Heart left ventricle (tissue), 16 donors: ENCODE measurements at regions not wholly inside any gene's neighbourhood (a gene's known extent, or its start where the extent isn't known, plus 50 kb on each side); places are given as distances from the start of the nearest gene placed in this dataset.
"Not testable (repeated sequence)": the region's sequence is repeated elsewhere in the genome, so short reads cannot be mapped to it uniquely, and the experiment has no call there.

Experiments
- ATAC-seq, 4 donors: fragments of 200-7000 bp; cut with Tn5 transposase; one replicate each; pipeline ENCODE4 v1.9.1; 2020 to 2022; ENCODE audit warnings: moderate library complexity in 4 of 4, mild to moderate bottlenecking in 3 of 4, moderate number of reproducible peaks in 1 of 4
- DNase-seq, 5 donors: peaks; one replicate each; pipeline ENCODE4 v3.0.0-alpha.2; 2020
- H3K27ac ChIP-seq, 12 donors: fragments of 200-600 bp; sonication (generic) in 4 of 12; one replicate each; pipeline versions ENCODE4 v1.5.0 to v1.8.0; 2016 to 2022; ENCODE audit warnings: mild to moderate bottlenecking in 2 of 12
- H3K27me3 ChIP-seq, 9 donors: fragments of 200-600 bp; sonication (generic) in 2 of 9; one replicate each; pipeline versions ENCODE4 v1.5.1 to v1.8.0; 2016 to 2022; ENCODE audit warnings: mild to moderate bottlenecking in 3 of 9
- H3K36me3 ChIP-seq, 9 donors: fragments of 200-600 bp; sonication (generic) in 2 of 9; one replicate each; pipeline versions ENCODE4 v1.5.0 to v1.8.0; 2018 to 2022; ENCODE audit warnings: mild to moderate bottlenecking in 2 of 9
- H3K4me1 ChIP-seq, 12 donors: fragments of 200-600 bp; sonication (generic) in 4 of 12; one replicate each; pipeline versions ENCODE4 v1.5.0 to v1.8.0; 2016 to 2022; ENCODE audit warnings: mild to moderate bottlenecking in 3 of 12
- H3K4me3 ChIP-seq, 12 donors: fragments of 200-600 bp; sonication (generic) in 4 of 12; one replicate each; pipeline versions ENCODE4 v1.5.0 to v1.8.0; 2017 to 2022; ENCODE audit warnings: mild to moderate bottlenecking in 9 of 12, moderate library complexity in 4 of 12
- H3K9me3 ChIP-seq, 12 donors: fragments of 200-600 bp; sonication (generic) in 4 of 12; one replicate each; pipeline versions ENCODE4 v1.5.0 to v1.8.0; 2016 to 2022; ENCODE audit warnings: mild to moderate bottlenecking in 1 of 12
- CTCF ChIP-seq, 12 donors: fragments of 200-600 bp; sonication (generic) in 4 of 12; IDR thresholded peaks; one replicate each; pipeline versions ENCODE4 v1.5.0 to v1.8.0; 2018 to 2022; ENCODE audit warnings: antibody characterized with exemption in 12 of 12, mild to moderate bottlenecking in 5 of 12
- POLR2A ChIP-seq, 2 donors: fragments of 450-650 bp; IDR thresholded peaks; one replicate each; pipeline ENCODE4 v1.6.1; 2017; ENCODE audit warnings: antibody characterized with exemption in 2 of 2, mild to moderate bottlenecking in 2 of 2, moderate library complexity in 2 of 2
- WGBS, 4 donors: extraction: QIAGEN DNeasy Blood & Tissue Kit in 2 of 4; methylation state at CpG; one replicate each; pipeline versions ENCODE4 v1.1.5 to v1.1.7; 2013 to 2018; 5-methylcytosine and 5-hydroxymethylcytosine counted together
- intact Hi-C, 10 donors: fragments of 100-400 bp; cut with DNase I; formaldehyde crosslinking; loops; one replicate each; pipeline versions ENCODE4 v1.11.1 to v1.14.2; 2022
- donor health status: ischemic (EF 13 %, LVEDD 7.1; RV severe dilation, severe dysfunction).
- donor health status: healthy with polysubstance abuse.
- donor health status: DM: no; HTN: yes; CAD: no.
- donor health status: DM: no; HTN: no; CAD: no.
- donor health status: ischemic (EF 25% LVEDD 6.9; RV normal size, moderate dysfunction).
- donor health status: ischemic (EF 25% LVEDD 5.7; RV mildly dilated, moderate dysfunction).
- donor health status: healthy.
- donor health status: DM: yes; HTN: yes; CAD: no.
- donor health status: ischemic (EF 35%, LVEDD 5.7; RV mildly dilated, moderate dysfunction).
- donor health status: nonischemic (EF 11% LVEDD 7.7; RV severe dilation, severe dysfunction).
- donor health status: DM: yes; HTN: yes; CAD: no.
- donor health status: PGD.
- donor health status: ischemic (EF 29% LVEDD 5.4; RV normal size, mild dysfunction).
- donor health status: nonischemic (EF 23%, LVEDD 6.1; RV moderate dilation, normal function).

- no peaks in the 10 kb centered on the region for H3K27me3 ChIP-seq
- ATAC-seq (no peak), DNase-seq (no peak)
- H3K4me3 ChIP-seq: no peak overlapping the region
- no peaks in the 10 kb centered on the region for H3K36me3 ChIP-seq
- no peak for TF ChIP-seq POLR2A (IDR thresholded peaks at IDR 0.05)
- TF ChIP-seq CTCF (IDR thresholded peaks at IDR 0.05): no peak
- no peak overlapping the region for H3K27ac ChIP-seq
- no peaks in the 10 kb centered on the region for H3K9me3 ChIP-seq
- H3K4me1 ChIP-seq: no peaks in the 10 kb centered on the region
- intact Hi-C loops: no loop called here
Observed at GRCh38 chrX:46173159-46173558, 372.1 kb downstream of the ZNF674 start.

- 77 to 95% (median 90%) methylated on average over 2 to 4 of the region's 4 CpGs for WGBS, 4 donors
- H3K9me3 ChIP-seq, H3K27ac ChIP-seq, H3K27me3 ChIP-seq, H3K36me3 ChIP-seq, intact Hi-C loops, ATAC-seq, H3K4me1 ChIP-seq, DNase-seq, H3K4me3 ChIP-seq: not testable (repeated sequence)
Observed at GRCh38 chrX:46171457-46171856, 373.8 kb downstream of the ZNF674 start.

- Histone ChIP-seq H3K9me3 (no peaks in the 10 kb centered on the region), H3K36me3 (no peaks in the 10 kb centered on the region), H3K27me3 (peaks cover 0 to 12% (median 0%) of the 10 kb centered on the region in 9 donors), H3K27ac (no peak overlapping the region), H3K4me1 (no peaks in the 10 kb centered on the region), H3K4me3 (no peak overlapping the region)
- no peak for DNase-seq
- TF ChIP-seq POLR2A (IDR thresholded peaks at IDR 0.05) (no peak), CTCF (IDR thresholded peaks at IDR 0.05) (no peak)
- WGBS, 4 donors: 61 to 78% (median 71%) methylated on average over 3 of the region's 3 CpGs
- no peak for ATAC-seq
- intact Hi-C loops: no loop called here
Observed at GRCh38 chrX:46169808-46170207, 375.4 kb downstream of the ZNF674 start.

GRCh38 chrX:46168254-46168653 is 377.0 kb downstream of the ZNF674 start:
- Histone ChIP-seq H3K27ac (no peak overlapping the region), H3K36me3 (no peaks in the 10 kb centered on the region), H3K9me3 (no peaks in the 10 kb centered on the region), H3K27me3 (peaks cover 0 to 16% (median 0%) of the 10 kb centered on the region in 9 donors), H3K4me3 (no peak overlapping the region), H3K4me1 (no peaks in the 10 kb centered on the region)
- no peak for DNase-seq
- WGBS, 4 donors: 68 to 93% (median 89%) methylated on average over 3 of the region's 3 CpGs
- TF ChIP-seq POLR2A (IDR thresholded peaks at IDR 0.05) (no peak), CTCF (IDR thresholded peaks at IDR 0.05) (no peak)
- intact Hi-C loops: no loop called here
- no peak for ATAC-seq

- H3K9me3 ChIP-seq: no peaks in the 10 kb centered on the region
- DNase-seq (no peak), ATAC-seq (no peak)
- TF ChIP-seq POLR2A (IDR thresholded peaks at IDR 0.05): no peak
- no peak for TF ChIP-seq CTCF (IDR thresholded peaks at IDR 0.05)
- H3K4me1 ChIP-seq: no peaks in the 10 kb centered on the region
- no peak overlapping the region for H3K27ac ChIP-seq
- no peak overlapping the region for H3K4me3 ChIP-seq
- peaks cover 0 to 16% (median 0%) of the 10 kb centered on the region in 9 donors for H3K27me3 ChIP-seq
- intact Hi-C loops: no loop called here
- WGBS, 4 donors: 36 to 43% (median 42%) methylated on average over 3 of the region's 3 CpGs
- no peaks in the 10 kb centered on the region for H3K36me3 ChIP-seq
Observed at GRCh38 chrX:46165866-46166265, 379.4 kb downstream of the ZNF674 start.
